SK-N-SH treated with all-trans-retinoic acid at 6 μM for 48 hours (cell line): ENCODE measurements at regions not wholly inside any gene's neighbourhood (a gene's known extent, or its start where the extent isn't known, plus 50 kb on each side); places are given as distances from the start of the nearest gene placed in this dataset.

Source experiments
- ATAC-seq: fragments of 200-7000 bp; cut with Tn5 transposase; 3 replicates; pipeline ENCODE4 v1.9.1; 2020; ENCODE audit warnings: mild to moderate bottlenecking, moderate library complexity
- ARNTL ChIP-seq: fragments of 450-650 bp; formaldehyde crosslinking; IDR thresholded peaks from 2 replicates; pipeline ENCODE4 v1.5.0; 2020; ENCODE audit warnings: low read depth, mild to moderate bottlenecking, moderate library complexity, borderline replicate concordance
- BACH2 ChIP-seq: fragments of 250-450 bp; sonication (Bioruptor Pico); IDR thresholded peaks from 2 replicates; pipeline ENCODE4 v1.9.0; 2021; ENCODE audit warnings: mild to moderate bottlenecking, borderline replicate concordance
- CSDC2 ChIP-seq: fragments of 250-450 bp; sonication (Bioruptor Pico); IDR thresholded peaks from 2 replicates; pipeline ENCODE4 v1.5.0; 2020; ENCODE audit warnings: mild to moderate bottlenecking, moderate library complexity
- ESRRG ChIP-seq: fragments of 250-450 bp; sonication (Bioruptor Pico); IDR thresholded peaks from 2 replicates; pipeline ENCODE4 v1.6.1; 2021; ENCODE audit warnings: mild to moderate bottlenecking
- GLIS3 ChIP-seq: fragments of 250-450 bp; sonication (Bioruptor Pico); IDR thresholded peaks from 2 replicates; pipeline ENCODE4 v1.5.0; 2020; ENCODE audit warnings: mild to moderate bottlenecking, moderate library complexity
- ISL1 ChIP-seq: fragments of 250-450 bp; sonication (Bioruptor Pico); IDR thresholded peaks from 2 replicates; pipeline ENCODE4 v2.1.2; 2022; ENCODE audit warnings: mild to moderate bottlenecking, moderate library complexity
- RARB ChIP-seq: fragments of 250-450 bp; sonication (Bioruptor Pico); IDR thresholded peaks from 2 replicates; pipeline ENCODE4 v1.8.0; 2021; ENCODE audit warnings: mild to moderate bottlenecking, moderate library complexity
- SNAI2 ChIP-seq: fragments of 250-450 bp; sonication (Bioruptor Pico); IDR thresholded peaks from 2 replicates; pipeline ENCODE4 v1.5.0; 2020; ENCODE audit warnings: mild to moderate bottlenecking, moderate library complexity
- TOX ChIP-seq: fragments of 250-450 bp; sonication (Bioruptor Pico); IDR thresholded peaks from 2 replicates; pipeline ENCODE4 v1.8.0; 2021; ENCODE audit warnings: mild to moderate bottlenecking, moderate library complexity, borderline replicate concordance
- ZC3H10 ChIP-seq: fragments of 250-450 bp; sonication (Bioruptor Pico); IDR thresholded peaks from 2 replicates; pipeline ENCODE4 v1.5.1; 2021; ENCODE audit warnings: mild to moderate bottlenecking, moderate library complexity
- ZFP3 ChIP-seq: fragments of 250-450 bp; sonication (Bioruptor Pico); IDR thresholded peaks from 2 replicates; pipeline ENCODE4 v1.5.0; 2020; ENCODE audit warnings: mild to moderate bottlenecking, moderate library complexity
- ZNF70 ChIP-seq: fragments of 450-650 bp; formaldehyde crosslinking; IDR thresholded peaks from 2 replicates; pipeline ENCODE4 v1.5.0; 2020; ENCODE audit warnings: mild to moderate bottlenecking, moderate library complexity
- TF ChIP-seq, protein P1 (sequence below): fragments of 250-450 bp; sonication (Bioruptor Pico); IDR thresholded peaks from 2 replicates; pipeline ENCODE4 v1.8.0; 2021; ENCODE audit warnings: low read depth, mild to moderate bottlenecking, moderate library complexity, borderline replicate concordance
- TF ChIP-seq, protein P2 (sequence below): fragments of 250-450 bp; sonication (Bioruptor Pico); IDR thresholded peaks from 2 replicates; pipeline ENCODE4 v1.5.1; 2020; ENCODE audit warnings: low read depth, mild to moderate bottlenecking, moderate library complexity
- TF ChIP-seq, protein P3 (sequence below): fragments of 250-450 bp; sonication (Bioruptor Pico); IDR thresholded peaks from 2 replicates; pipeline ENCODE4 v1.5.1; 2021; ENCODE audit warnings: mild to moderate bottlenecking, moderate library complexity
- TF ChIP-seq, protein P4 (sequence below): fragments of 250-450 bp; sonication (Bioruptor Pico); IDR thresholded peaks from 2 replicates; pipeline ENCODE4 v1.5.0; 2020; ENCODE audit warnings: mild to moderate bottlenecking, moderate library complexity

DNA sequence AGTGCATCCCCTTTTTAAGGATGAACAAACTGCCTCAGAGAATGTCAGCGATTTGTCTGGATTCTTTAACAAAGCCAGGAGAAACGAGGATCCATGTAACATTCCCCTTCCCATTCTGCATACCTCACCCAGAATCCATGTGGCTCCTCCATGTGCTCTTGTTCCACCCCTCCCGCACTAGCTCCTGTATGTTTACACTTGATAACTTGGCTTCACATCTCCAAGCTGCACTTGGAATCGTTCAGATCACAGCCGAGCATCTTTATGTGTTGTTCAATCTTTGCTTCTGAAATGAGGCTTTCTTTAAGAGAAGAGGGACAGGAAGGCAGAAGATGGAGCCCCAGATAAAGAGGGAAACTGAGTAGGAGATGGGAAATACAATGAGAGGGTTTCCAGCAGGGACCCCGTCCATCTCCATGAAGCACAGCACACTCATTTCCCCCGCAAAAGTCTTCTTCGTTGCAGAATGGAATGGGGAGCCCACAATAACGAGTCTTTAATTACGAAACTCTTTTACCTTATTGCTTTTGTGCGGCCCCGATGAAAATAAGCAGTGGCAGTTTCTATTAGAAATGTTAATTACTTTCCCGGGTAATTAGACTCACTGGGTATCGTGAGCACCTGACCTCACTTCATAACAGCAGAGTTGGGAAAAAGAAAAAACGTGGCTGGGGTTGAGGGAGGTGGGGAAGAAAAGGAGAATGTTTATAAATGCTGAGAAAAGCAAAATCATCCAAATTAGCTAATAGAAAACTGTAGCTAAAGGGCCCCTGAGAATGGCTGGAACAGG, 96.8 kb upstream of the ISX start:
- no peak for ATAC-seq
- TF ChIP-seq ZFP3 (CRISPR knock-in tag): no peak
- no peak for TF ChIP-seq CSDC2 (CRISPR knock-in tag)
- no peak for TF ChIP-seq SNAI2
- TF ChIP-seq, protein P1, sequence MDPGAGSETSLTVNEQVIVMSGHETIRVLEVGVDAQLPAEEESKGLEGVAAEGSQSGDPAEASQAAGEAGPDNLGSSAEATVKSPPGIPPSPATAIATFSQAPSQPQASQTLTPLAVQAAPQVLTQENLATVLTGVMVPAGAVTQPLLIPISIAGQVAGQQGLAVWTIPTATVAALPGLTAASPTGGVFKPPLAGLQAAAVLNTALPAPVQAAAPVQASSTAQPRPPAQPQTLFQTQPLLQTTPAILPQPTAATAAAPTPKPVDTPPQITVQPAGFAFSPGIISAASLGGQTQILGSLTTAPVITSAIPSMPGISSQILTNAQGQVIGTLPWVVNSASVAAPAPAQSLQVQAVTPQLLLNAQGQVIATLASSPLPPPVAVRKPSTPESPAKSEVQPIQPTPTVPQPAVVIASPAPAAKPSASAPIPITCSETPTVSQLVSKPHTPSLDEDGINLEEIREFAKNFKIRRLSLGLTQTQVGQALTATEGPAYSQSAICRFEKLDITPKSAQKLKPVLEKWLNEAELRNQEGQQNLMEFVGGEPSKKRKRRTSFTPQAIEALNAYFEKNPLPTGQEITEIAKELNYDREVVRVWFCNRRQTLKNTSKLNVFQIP (CRISPR knock-in tag): no peak
- TF ChIP-seq ESRRG (CRISPR knock-in tag): no peak

DNA sequence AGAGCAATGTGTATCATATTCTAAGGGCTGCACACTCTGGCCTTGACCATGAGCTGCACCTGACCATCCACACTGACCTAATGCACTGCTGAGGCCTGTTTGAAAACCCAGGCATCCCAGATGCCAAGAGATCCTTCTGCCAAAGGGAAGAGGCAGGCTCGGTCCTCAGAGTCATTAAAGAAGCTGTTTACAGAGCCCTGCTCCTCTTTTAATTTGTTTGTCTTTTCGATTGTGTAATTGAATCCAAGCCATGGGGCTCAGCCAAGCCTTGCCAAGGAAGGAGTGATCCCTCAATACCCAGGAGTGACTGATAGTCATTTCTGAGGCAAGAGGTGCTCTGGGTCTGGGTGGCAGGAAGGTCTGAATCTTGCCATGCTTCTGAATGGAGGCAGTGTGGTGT, 94.5 kb upstream of the ISX start:
- ATAC-seq: no peak
- TF ChIP-seq SNAI2 (no peak), ESRRG (CRISPR knock-in tag) (no peak), RARB (CRISPR knock-in tag) (no peak), ZC3H10 (CRISPR knock-in tag) (no peak), ARNTL (no peak), ZFP3 (CRISPR knock-in tag) (no peak), BACH2 (CRISPR knock-in tag) (no peak), ZNF70 (CRISPR knock-in tag) (no peak), GLIS3 (CRISPR knock-in tag) (no peak)
- TF ChIP-seq, protein P2, sequence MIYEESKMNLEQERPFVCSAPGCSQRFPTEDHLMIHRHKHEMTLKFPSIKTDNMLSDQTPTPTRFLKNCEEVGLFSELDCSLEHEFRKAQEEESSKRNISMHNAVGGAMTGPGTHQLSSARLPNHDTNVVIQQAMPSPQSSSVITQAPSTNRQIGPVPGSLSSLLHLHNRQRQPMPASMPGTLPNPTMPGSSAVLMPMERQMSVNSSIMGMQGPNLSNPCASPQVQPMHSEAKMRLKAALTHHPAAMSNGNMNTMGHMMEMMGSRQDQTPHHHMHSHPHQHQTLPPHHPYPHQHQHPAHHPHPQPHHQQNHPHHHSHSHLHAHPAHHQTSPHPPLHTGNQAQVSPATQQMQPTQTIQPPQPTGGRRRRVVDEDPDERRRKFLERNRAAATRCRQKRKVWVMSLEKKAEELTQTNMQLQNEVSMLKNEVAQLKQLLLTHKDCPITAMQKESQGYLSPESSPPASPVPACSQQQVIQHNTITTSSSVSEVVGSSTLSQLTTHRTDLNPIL: no peak
- TF ChIP-seq, protein P1 (CRISPR knock-in tag): no peak
- TF ChIP-seq, protein P3, sequence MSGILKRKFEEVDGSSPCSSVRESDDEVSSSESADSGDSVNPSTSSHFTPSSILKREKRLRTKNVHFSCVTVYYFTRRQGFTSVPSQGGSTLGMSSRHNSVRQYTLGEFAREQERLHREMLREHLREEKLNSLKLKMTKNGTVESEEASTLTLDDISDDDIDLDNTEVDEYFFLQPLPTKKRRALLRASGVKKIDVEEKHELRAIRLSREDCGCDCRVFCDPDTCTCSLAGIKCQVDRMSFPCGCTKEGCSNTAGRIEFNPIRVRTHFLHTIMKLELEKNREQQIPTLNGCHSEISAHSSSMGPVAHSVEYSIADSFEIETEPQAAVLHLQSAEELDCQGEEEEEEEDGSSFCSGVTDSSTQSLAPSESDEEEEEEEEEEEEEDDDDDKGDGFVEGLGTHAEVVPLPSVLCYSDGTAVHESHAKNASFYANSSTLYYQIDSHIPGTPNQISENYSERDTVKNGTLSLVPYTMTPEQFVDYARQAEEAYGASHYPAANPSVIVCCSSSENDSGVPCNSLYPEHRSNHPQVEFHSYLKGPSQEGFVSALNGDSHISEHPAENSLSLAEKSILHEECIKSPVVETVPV: no peak
- TF ChIP-seq, protein P4, sequence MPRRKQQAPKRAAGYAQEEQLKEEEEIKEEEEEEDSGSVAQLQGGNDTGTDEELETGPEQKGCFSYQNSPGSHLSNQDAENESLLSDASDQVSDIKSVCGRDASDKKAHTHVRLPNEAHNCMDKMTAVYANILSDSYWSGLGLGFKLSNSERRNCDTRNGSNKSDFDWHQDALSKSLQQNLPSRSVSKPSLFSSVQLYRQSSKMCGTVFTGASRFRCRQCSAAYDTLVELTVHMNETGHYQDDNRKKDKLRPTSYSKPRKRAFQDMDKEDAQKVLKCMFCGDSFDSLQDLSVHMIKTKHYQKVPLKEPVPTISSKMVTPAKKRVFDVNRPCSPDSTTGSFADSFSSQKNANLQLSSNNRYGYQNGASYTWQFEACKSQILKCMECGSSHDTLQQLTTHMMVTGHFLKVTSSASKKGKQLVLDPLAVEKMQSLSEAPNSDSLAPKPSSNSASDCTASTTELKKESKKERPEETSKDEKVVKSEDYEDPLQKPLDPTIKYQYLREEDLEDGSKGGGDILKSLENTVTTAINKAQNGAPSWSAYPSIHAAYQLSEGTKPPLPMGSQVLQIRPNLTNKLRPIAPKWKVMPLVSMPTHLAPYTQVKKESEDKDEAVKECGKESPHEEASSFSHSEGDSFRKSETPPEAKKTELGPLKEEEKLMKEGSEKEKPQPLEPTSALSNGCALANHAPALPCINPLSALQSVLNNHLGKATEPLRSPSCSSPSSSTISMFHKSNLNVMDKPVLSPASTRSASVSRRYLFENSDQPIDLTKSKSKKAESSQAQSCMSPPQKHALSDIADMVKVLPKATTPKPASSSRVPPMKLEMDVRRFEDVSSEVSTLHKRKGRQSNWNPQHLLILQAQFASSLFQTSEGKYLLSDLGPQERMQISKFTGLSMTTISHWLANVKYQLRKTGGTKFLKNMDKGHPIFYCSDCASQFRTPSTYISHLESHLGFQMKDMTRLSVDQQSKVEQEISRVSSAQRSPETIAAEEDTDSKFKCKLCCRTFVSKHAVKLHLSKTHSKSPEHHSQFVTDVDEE (CRISPR knock-in tag): no peak

DNA sequence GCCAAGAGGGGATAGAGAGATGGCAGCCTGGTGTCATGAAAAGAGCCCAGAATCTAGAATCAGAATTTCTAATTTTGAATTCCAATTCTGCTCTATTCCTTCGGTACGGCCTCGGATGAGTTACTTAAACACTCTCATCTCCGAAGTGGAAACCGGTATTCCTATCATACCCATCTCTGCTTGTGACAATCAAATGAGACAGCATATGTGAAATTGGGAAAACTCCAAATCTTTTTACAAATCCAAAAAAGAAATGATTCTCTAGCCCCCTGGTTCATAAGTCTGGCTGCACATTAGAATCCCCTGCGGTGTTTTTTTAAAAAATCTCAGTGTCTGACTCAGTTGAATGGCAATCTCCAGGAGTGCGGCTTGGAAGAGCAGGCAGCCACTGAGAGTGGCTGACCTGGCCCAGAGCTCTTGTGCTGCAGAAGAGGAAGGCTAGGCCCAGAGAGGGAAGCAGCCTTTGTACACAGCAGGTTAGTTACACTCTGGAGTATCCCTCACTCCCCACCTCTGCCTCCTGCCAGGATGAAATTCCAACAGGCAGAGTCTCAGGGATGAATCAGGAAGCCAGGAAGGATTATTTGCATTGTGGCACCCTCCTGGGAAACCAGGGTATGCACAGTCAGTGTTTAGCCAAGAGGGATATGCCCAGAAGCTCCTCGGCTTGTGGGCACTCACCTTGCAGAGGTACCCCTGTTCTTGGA, 93.6 kb upstream of the ISX start:
- TF ChIP-seq, protein P2: no peak
- TF ChIP-seq, all 23 proteins: peak for 0
- ATAC-seq: no peak

DNA sequence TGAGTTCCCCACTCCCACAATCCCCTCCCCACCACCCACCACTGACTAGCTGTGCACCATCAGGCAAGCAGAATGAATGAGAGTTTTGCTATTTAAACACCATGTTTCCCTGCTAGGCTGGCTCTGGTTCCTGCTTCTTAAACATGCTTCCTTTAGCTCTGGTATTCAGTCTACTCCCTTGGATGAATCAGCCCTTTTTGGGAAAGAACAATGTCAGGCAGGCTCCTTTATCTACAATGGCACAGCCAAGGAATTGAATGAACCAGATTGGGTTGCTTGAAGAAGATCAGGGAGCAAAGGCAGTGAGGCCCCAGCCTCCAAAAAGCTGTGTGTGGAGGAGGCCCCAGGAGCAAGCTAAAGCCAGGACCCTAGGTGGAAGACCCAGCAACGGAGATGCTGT, 92.9 kb upstream of the ISX start:
- no peak for ATAC-seq
- TF ChIP-seq TOX (CRISPR knock-in tag) (no peak), ZNF70 (CRISPR knock-in tag) (no peak), ISL1 (CRISPR knock-in tag) (no peak), ESRRG (CRISPR knock-in tag) (no peak)
